GM19452 (cell line): ENCODE measurements at regions not wholly inside any gene's neighbourhood (a gene's known extent, or its start where the extent isn't known, plus 50 kb on each side); places are given as distances from the start of the nearest gene placed in this dataset.

Experiments
- ATAC-seq: cut with Tn5 transposase; IDR thresholded peaks from one replicate; pipeline ENCODE4 v1.9.1; 2021; ENCODE audit not compliant: unreplicated experiment

GRCh38 chr7:19224951-19225350 lies 79.7 kb upstream of the FERD3L start:
- no peak for ATAC-seq

GRCh38 chr7:19215412-19215811 lies 70.2 kb upstream of the FERD3L start:
- ATAC-seq = no peak

GRCh38 chr7:19213746-19214145 lies 68.5 kb upstream of the FERD3L start:
- no peak for ATAC-seq

- ATAC-seq = no peak
Measured at GRCh38 chr7:19210893-19211413, 65.7 kb upstream of the FERD3L start.

- no peak for ATAC-seq
Measured at GRCh38 chr7:19209166-19209696, 64.0 kb upstream of the FERD3L start.

- ATAC-seq = no peak
Measured at GRCh38 chr7:19206721-19207120, 61.5 kb upstream of the FERD3L start.

GRCh38 chr7:19203686-19204085 lies 58.5 kb upstream of the FERD3L start:
- ATAC-seq = no peak

GRCh38 chr7:19202599-19202998 lies 57.4 kb upstream of the FERD3L start:
- ATAC-seq = no peak
